ENCODE measurements at regions not wholly inside any gene's neighbourhood (a gene's known extent, or its start where the extent isn't known, plus 50 kb on each side); places are given as distances from the start of the nearest gene placed in this dataset.
"Not testable (repeated sequence)": the region's sequence is repeated elsewhere in the genome, so short reads cannot be mapped to it uniquely, and the experiment has no call there.

GRCh38 chr4:181077341-181077740 is 1165.9 kb upstream of the TENM3 start:
- Histone ChIP-seq H3K4me3 (ENCODE audit: low read length) (no peak overlapping the region), H3K9me3 (ENCODE audit: low read depth, low read length) (no peaks in the 10 kb centered on the region), H3K27me3 (ENCODE audit: insufficient read depth, low read length) (no peaks in the 10 kb centered on the region), H3K4me1 (ENCODE audit: insufficient read depth, low read length) (no peaks in the 10 kb centered on the region)

GRCh38 chr4:181078196-181078595 is 1165.0 kb upstream of the TENM3 start:
- H3K9me3 ChIP-seq (ENCODE audit: low read depth, low read length): peaks cover 1% of the 10 kb centered on the region

GRCh38 chr4:181083757-181084361 is 1159.3 kb upstream of the TENM3 start:
- Histone ChIP-seq H3K9me3 (ENCODE audit: low read depth, low read length) (peaks cover 6% of the 10 kb centered on the region), H3K4me1 (ENCODE audit: insufficient read depth, low read length) (no peaks in the 10 kb centered on the region), H3K27me3 (ENCODE audit: insufficient read depth, low read length) (no peaks in the 10 kb centered on the region), H3K4me3 (ENCODE audit: low read length) (no peak overlapping the region)

More at GRCh38 chr4:181078196-181078595, 1165.0 kb upstream of the TENM3 start:
- Histone ChIP-seq H3K27me3 (ENCODE audit: insufficient read depth, low read length) (no peaks in the 10 kb centered on the region), H3K4me1 (ENCODE audit: insufficient read depth, low read length) (no peaks in the 10 kb centered on the region), H3K4me3 (ENCODE audit: low read length) (no peak overlapping the region)

DNA sequence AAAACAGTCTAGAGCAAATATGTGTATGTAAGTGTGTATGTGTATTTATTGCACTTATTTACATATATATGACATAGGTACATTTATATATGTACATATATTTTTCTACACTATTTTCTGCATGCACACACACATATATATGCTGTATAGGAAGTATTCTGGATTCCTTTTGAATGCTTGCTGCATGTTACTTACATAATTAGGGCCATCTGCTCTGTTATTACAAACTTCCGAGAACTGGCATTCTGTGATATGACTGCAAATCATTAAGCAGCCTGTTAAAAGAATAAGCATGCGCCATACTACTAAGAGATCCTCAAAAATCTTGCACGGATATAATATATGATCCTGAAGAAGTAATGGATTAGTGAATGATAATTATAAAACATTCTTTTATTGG is 1157.6 kb upstream of the TENM3 start:
- Histone ChIP-seq H3K9me3 (ENCODE audit: low read depth, low read length) (peaks cover 6% of the 10 kb centered on the region), H3K27me3 (ENCODE audit: insufficient read depth, low read length) (no peaks in the 10 kb centered on the region), H3K4me3 (ENCODE audit: low read length) (no peak overlapping the region), H3K4me1 (ENCODE audit: insufficient read depth, low read length) (no peaks in the 10 kb centered on the region)

- Histone ChIP-seq H3K27me3 (ENCODE audit: insufficient read depth, low read length) (no peaks in the 10 kb centered on the region), H3K4me3 (ENCODE audit: low read length) (no peak overlapping the region), H3K9me3 (ENCODE audit: low read depth, low read length) (no peaks in the 10 kb centered on the region), H3K4me1 (ENCODE audit: insufficient read depth, low read length) (no peaks in the 10 kb centered on the region)
Measured at GRCh38 chr4:181105487-181105886, 1137.7 kb upstream of the TENM3 start.

DNA sequence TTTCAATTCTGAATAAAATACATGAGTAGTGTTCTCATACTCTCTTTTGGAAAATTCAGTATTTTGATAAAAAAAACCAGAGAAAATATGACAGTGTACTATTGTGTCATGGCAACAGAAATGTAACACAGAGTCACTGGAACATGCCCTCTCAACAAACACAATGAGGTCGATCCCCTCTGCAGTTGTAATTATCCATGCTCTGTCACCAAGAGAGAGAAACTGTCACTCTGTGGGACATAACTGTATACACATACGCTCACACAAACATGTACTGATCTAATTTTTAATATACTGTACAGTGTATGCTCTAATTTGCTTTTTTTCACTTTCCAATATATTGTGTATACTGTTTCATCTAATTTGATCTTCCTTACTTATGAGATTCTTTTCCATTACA is 1136.8 kb upstream of the TENM3 start:
- Histone ChIP-seq H3K4me3 (ENCODE audit: low read length) (no peak overlapping the region), H3K9me3 (ENCODE audit: low read depth, low read length) (no peaks in the 10 kb centered on the region), H3K4me1 (ENCODE audit: insufficient read depth, low read length) (no peaks in the 10 kb centered on the region), H3K27me3 (ENCODE audit: insufficient read depth, low read length) (no peaks in the 10 kb centered on the region)

GRCh38 chr4:181108237-181108636 is 1135.0 kb upstream of the TENM3 start:
- no peaks in the 10 kb centered on the region for H3K27me3 ChIP-seq (ENCODE audit: insufficient read depth, low read length)

DNA sequence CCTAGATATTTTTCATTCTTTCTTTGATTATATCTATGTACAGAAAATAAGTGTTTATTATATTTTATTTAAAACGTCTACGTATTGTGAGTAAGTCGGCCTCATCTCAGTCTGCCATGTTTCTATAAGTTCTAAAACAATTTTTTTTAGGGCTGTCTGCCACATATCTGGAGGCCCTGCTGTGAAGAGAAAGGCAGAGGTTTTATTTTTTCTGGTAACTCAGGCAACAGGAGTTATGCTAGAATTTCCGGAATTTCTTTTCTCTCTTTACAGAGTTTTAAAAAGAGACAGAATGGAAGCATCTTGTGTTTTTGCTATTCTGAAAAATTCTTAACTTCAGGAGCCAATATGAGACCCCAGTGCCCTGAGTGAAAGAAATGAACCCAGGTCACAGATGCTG is 1124.0 kb upstream of the TENM3 start:
- Histone ChIP-seq H3K27me3 (ENCODE audit: insufficient read depth, low read length) (no peaks in the 10 kb centered on the region), H3K4me1 (ENCODE audit: insufficient read depth, low read length) (no peaks in the 10 kb centered on the region), H3K9me3 (ENCODE audit: low read depth, low read length) (no peaks in the 10 kb centered on the region)

More at GRCh38 chr4:181108237-181108636, 1135.0 kb upstream of the TENM3 start:
- Histone ChIP-seq H3K4me1 (ENCODE audit: insufficient read depth, low read length) (no peaks in the 10 kb centered on the region), H3K4me3 (ENCODE audit: low read length) (no peak overlapping the region), H3K9me3 (ENCODE audit: low read depth, low read length) (no peaks in the 10 kb centered on the region)

DNA sequence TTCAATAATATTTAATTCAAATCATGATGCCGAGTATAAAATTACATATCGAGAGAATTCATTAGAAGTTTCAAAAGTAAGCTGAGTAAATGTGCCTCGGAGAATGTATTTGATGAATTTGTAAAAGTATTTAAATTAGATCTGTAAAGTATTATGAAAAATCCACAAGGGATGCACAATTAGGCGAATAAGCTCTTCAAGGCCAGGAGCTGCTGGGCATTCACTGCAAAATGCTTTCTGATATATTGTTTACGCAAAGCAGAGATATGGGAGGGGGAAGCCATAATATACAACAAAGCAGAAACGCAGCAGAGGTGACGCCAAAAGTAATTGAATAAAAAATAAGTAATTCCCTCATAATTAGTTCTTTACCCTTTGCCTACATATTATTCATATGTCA is 1121.5 kb upstream of the TENM3 start:
- no peaks in the 10 kb centered on the region for H3K27me3 ChIP-seq (ENCODE audit: insufficient read depth, low read length)
- no peak overlapping the region for H3K4me3 ChIP-seq (ENCODE audit: low read length)
- no peaks in the 10 kb centered on the region for H3K9me3 ChIP-seq (ENCODE audit: low read depth, low read length)
- no peaks in the 10 kb centered on the region for H3K4me1 ChIP-seq (ENCODE audit: insufficient read depth, low read length)

More for the DNA sequence above, 1124.0 kb upstream of the TENM3 start:
- H3K4me3 ChIP-seq (ENCODE audit: low read length): no peak overlapping the region

DNA sequence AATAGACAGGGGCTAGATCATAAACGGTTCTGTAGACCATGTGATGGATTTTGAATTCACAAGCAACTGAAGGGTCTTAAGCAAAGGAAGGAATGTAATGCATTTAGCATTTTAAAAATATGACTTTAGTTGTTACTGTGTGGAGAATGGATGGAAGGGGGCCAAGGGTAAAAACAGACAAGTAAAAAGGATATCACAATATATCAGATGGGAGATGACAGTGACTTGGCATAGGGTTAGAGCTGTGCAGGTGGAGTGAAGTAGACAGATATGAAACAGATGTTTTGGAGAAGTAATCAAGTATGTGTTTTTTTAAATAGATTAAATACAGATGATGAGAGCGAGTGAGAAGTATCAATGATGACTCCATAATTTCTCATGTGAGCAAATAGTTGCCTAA is 1116.0 kb upstream of the TENM3 start:
- Histone ChIP-seq H3K27me3 (ENCODE audit: insufficient read depth, low read length) (no peaks in the 10 kb centered on the region), H3K4me1 (ENCODE audit: insufficient read depth, low read length) (no peaks in the 10 kb centered on the region), H3K9me3 (ENCODE audit: low read depth, low read length) (no peaks in the 10 kb centered on the region), H3K4me3 (ENCODE audit: low read length) (no peak overlapping the region)

DNA sequence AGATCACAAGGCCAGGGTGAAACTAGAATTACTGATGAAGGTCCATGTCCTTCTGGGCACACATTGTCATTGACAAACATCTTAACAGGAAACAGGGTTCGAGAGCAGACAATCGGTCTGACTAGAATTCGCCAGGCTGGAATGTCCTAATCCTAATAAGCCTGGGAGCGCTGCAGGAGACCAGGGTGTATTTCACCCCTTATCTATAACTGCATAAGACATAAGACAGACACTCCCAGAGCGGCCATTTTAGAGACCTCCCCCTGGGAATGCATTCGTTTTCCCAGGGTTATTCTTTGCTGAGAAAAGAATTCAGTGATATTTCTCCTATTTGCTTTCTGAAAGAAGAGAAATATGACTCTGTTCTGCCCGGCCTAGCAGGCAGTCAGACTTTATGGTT is 1112.9 kb upstream of the TENM3 start:
- not testable (repeated sequence) for H3K27me3 ChIP-seq (ENCODE audit: insufficient read depth, low read length); H3K4me1 ChIP-seq (ENCODE audit: insufficient read depth, low read length); H3K4me3 ChIP-seq (ENCODE audit: low read length); H3K9me3 ChIP-seq (ENCODE audit: low read depth, low read length)

DNA sequence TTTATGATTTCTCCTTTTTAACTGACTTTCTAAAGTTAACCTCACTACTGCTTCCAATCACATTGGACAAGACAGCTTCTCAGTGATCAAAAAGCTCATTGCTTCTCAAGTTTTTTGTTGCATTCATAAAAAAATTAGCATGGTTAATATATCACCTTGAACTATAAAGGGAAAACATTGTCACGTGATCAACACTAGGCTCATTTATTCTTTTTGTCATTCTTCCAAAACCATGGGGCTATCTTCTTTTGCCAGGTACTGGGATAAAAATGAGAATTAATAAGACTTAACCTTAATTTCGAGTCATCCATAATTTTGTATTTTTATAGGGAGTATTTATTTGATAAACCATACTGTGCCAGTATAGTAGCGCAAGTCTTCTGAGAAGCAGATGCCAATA is 1105.9 kb upstream of the TENM3 start:
- Histone ChIP-seq H3K4me1 (ENCODE audit: insufficient read depth, low read length) (no peaks in the 10 kb centered on the region), H3K27me3 (ENCODE audit: insufficient read depth, low read length) (no peaks in the 10 kb centered on the region), H3K9me3 (ENCODE audit: low read depth, low read length) (no peaks in the 10 kb centered on the region), H3K4me3 (ENCODE audit: low read length) (no peak overlapping the region)

DNA sequence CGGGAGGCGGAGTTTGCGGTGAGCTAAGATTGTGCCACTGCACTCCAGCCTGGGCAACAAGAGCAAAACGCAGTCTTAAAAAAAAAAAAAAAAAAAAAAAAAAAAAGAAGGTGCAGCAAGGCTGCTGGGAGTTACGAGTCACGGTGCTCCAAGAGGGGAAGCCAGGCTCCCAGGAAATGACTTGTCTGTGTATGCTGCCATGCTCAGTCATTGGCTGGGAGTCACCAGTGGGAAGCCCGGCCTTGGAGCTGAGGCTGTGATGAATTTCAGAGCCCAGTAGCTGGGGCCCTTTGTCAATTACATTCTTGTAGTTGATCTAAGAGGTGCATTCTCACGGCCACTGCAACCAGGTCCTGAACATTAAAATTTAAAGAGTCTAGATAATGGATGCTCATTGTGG is 1105.1 kb upstream of the TENM3 start:
- Histone ChIP-seq H3K4me1 (ENCODE audit: insufficient read depth, low read length) (no peaks in the 10 kb centered on the region), H3K27me3 (ENCODE audit: insufficient read depth, low read length) (no peaks in the 10 kb centered on the region), H3K4me3 (ENCODE audit: low read length) (no peak overlapping the region), H3K9me3 (ENCODE audit: low read depth, low read length) (no peaks in the 10 kb centered on the region)

- H3K4me3 ChIP-seq (ENCODE audit: low read length): no peak overlapping the region
- no peaks in the 10 kb centered on the region for H3K27me3 ChIP-seq (ENCODE audit: insufficient read depth, low read length)
- H3K9me3 ChIP-seq (ENCODE audit: low read depth, low read length): no peaks in the 10 kb centered on the region
- H3K4me1 ChIP-seq (ENCODE audit: insufficient read depth, low read length): no peaks in the 10 kb centered on the region
Measured at GRCh38 chr4:181140037-181140603, 1103.1 kb upstream of the TENM3 start.

DNA sequence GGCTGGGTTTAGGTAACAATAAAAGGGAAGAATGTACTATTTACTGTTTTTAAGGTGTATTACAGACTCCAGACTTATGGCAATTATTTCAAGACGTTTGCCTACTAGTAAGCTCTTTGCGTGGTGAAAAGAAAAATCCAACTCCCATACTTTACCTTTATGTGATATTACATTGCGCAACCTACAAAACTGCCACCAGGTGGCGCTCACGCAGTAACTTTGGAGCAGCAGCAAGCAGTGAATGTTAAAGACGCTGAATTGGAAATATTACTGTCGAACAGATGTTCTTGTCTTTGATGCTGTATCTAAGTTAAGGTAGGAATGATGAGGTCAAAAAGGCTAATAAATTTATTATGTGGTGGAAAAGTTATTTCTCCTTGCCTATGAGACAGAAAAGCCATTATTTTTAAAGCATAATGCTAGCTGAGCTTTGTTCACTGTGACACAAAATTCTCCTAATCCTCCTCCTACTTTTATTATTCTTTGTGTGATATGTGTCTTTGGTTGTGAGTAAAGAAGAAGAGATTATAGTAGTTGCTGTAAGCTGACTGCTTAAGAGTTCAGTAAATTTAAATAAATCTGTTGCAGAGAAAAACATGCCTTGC is 1099.8 kb upstream of the TENM3 start:
- Histone ChIP-seq H3K4me3 (ENCODE audit: low read length) (no peak overlapping the region), H3K27me3 (ENCODE audit: insufficient read depth, low read length) (no peaks in the 10 kb centered on the region), H3K9me3 (ENCODE audit: low read depth, low read length) (no peaks in the 10 kb centered on the region), H3K4me1 (ENCODE audit: insufficient read depth, low read length) (no peaks in the 10 kb centered on the region)

- H3K27me3 ChIP-seq (ENCODE audit: insufficient read depth, low read length): no peaks in the 10 kb centered on the region
- H3K4me1 ChIP-seq (ENCODE audit: insufficient read depth, low read length): no peaks in the 10 kb centered on the region
- H3K4me3 ChIP-seq (ENCODE audit: low read length): no peak overlapping the region
- no peaks in the 10 kb centered on the region for H3K9me3 ChIP-seq (ENCODE audit: low read depth, low read length)
Measured at GRCh38 chr4:181146051-181146450, 1097.2 kb upstream of the TENM3 start.
